ENCODE measurements at regions not wholly inside any gene's neighbourhood (a gene's known extent, or its start where the extent isn't known, plus 50 kb on each side); places are given as distances from the start of the nearest gene placed in this dataset.

DNA sequence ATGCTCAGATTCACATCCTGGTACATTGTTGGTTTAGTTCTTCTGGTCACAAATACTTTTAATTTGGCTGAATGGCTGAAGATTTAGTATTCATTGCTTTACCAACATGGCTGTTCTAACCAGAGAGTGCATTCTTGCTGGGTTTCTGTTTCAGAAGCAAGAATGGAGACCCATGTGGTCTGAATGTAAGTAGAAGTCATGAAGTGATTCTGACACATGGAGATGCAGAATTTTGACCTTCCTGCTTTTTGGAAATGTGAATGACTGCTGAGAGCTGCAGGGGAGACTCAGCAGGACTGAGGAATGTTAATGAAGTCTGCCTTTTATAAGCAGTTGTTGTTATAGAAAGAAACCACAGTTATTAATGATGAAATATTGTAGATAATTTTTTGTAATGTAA lies 576.1 kb upstream of the MARCKS start:
- TF ChIP-seq, protein P1, sequence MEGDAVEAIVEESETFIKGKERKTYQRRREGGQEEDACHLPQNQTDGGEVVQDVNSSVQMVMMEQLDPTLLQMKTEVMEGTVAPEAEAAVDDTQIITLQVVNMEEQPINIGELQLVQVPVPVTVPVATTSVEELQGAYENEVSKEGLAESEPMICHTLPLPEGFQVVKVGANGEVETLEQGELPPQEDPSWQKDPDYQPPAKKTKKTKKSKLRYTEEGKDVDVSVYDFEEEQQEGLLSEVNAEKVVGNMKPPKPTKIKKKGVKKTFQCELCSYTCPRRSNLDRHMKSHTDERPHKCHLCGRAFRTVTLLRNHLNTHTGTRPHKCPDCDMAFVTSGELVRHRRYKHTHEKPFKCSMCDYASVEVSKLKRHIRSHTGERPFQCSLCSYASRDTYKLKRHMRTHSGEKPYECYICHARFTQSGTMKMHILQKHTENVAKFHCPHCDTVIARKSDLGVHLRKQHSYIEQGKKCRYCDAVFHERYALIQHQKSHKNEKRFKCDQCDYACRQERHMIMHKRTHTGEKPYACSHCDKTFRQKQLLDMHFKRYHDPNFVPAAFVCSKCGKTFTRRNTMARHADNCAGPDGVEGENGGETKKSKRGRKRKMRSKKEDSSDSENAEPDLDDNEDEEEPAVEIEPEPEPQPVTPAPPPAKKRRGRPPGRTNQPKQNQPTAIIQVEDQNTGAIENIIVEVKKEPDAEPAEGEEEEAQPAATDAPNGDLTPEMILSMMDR (IDR thresholded peaks at IDR 0.05): no peak
- no peak for TF ChIP-seq EP300 (IDR thresholded peaks at IDR 0.05)
